PC-9 (cell line): ENCODE measurements at regions not wholly inside any gene's neighbourhood (a gene's known extent, or its start where the extent isn't known, plus 50 kb on each side); places are given as distances from the start of the nearest gene placed in this dataset.
A peak's percentile ranks its signal among the peaks of the same experiment; 100 is the strongest.

ENCODE experiments used
- BruUV-seq: library from RNA; stranded (reverse); fragments of 400-500 nt; replicated peaks from 2 replicates; lab custom pipeline; 2021; lab: Mats Ljungman, UMichigan
- CTCF ChIA-PET: fragments of 300-600 bp; sonication (Branson Sonifier 250); formaldehyde crosslinking; loops from one replicate; lab custom pipeline; 2022; ENCODE audit warnings: antibody characterized with exemption; lab: Charles Lee
- POLR2A ChIA-PET: fragments of 300-600 bp; sonication (Branson Sonifier 250); formaldehyde crosslinking; loops from one replicate; lab custom pipeline; 2022; ENCODE audit warnings: antibody characterized with exemption; ENCODE audit not compliant: unreplicated experiment; lab: Charles Lee
- DNase-seq, 2 experiments: peaks; one replicate each; pipeline versions ENCODE4 v3.0.0 to v3.0.0-alpha.2; 2015 to 2022; ENCODE audit warnings: mixed read lengths in 1 of 2
- H2AFZ ChIP-seq: fragments of 200-600 bp; sonication (generic); 2 replicates; pipeline ENCODE4 v1.8.1; 2017; ENCODE audit warnings: antibody characterized with exemption
- H3F3A ChIP-seq: fragments of 200-600 bp; sonication (generic); 2 replicates; pipeline ENCODE4 v1.8.1; 2017; ENCODE audit warnings: antibody characterized with exemption, mild to moderate bottlenecking, low read depth; ENCODE audit not compliant: insufficient read depth
- H3K27ac ChIP-seq: fragments of 200-600 bp; sonication (generic); 2 replicates; pipeline ENCODE4 v1.6.1; 2016; ENCODE audit warnings: mixed run types
- H3K27me3 ChIP-seq: fragments of 200-600 bp; sonication (generic); 2 replicates; pipeline ENCODE4 v1.6.1; 2016; ENCODE audit warnings: low read depth, mixed run types; ENCODE audit not compliant: insufficient read depth
- H3K36me3 ChIP-seq: fragments of 200-600 bp; sonication (generic); 2 replicates; pipeline ENCODE4 v1.6.1; 2016; ENCODE audit warnings: low read depth, mixed run types
- H3K4me1 ChIP-seq: fragments of 200-600 bp; sonication (generic); replicated peaks from 2 replicates; pipeline ENCODE4 v1.6.1; 2016; ENCODE audit warnings: mixed run types; ENCODE audit not compliant: insufficient read depth
- H3K4me2 ChIP-seq: fragments of 200-600 bp; sonication (generic); 2 replicates; pipeline ENCODE4 v1.6.1; 2017; ENCODE audit warnings: mixed run types
- H3K4me3 ChIP-seq: fragments of 200-600 bp; sonication (generic); 2 replicates; pipeline ENCODE4 v1.6.1; 2016; ENCODE audit warnings: mixed run types
- H3K79me2 ChIP-seq: fragments of 200-600 bp; sonication (generic); 2 replicates; pipeline ENCODE4 v1.6.1; 2017; ENCODE audit warnings: low read depth, mixed run types
- H3K9me2 ChIP-seq: fragments of 200-600 bp; sonication (generic); 2 replicates; pipeline ENCODE4 v1.8.1; 2017; ENCODE audit warnings: mild to moderate bottlenecking; ENCODE audit not compliant: insufficient read depth
- H3K9me3 ChIP-seq: fragments of 200-600 bp; sonication (generic); 2 replicates; pipeline ENCODE4 v1.8.1; 2016; ENCODE audit warnings: low read depth; ENCODE audit not compliant: insufficient read depth
- H4K20me1 ChIP-seq: fragments of 200-600 bp; sonication (generic); 2 replicates; pipeline ENCODE4 v1.8.1; 2017; ENCODE audit not compliant: insufficient read depth
- CTCF ChIP-seq: fragments of 200-600 bp; sonication (generic); conservative IDR thresholded peaks from 2 replicates; pipeline ENCODE4 v1.6.1; 2017; ENCODE audit warnings: mixed run types, antibody characterized with exemption, mild to moderate bottlenecking, moderate library complexity
- EZH2 ChIP-seq: fragments of 200-600 bp; sonication (generic); IDR thresholded peaks from 2 replicates; pipeline ENCODE4 v1.8.0; 2017; ENCODE audit warnings: antibody characterized with exemption, low read depth
- intact Hi-C: fragments of 100-400 bp; cut with micrococcal nuclease; formaldehyde crosslinking; loops from one replicate; pipeline ENCODE4 v1.10.0; 2022; ENCODE audit not compliant: unreplicated experiment

GRCh38 chr5:154135125-154135817, 55.3 kb upstream of the GALNT10 start:
- ChIA-PET POLR2A (interaction anchor here (0.6 kb wide), 1 partner anchor 27 kb away, joined by 6 read pairs; no protein-coding TSS in a partner anchor), CTCF (no interaction called here)
- Histone ChIP-seq H4K20me1 (no peaks in the 10 kb centered on the region), H3K4me1 (peaks cover 7% of the 10 kb centered on the region), H2AFZ (no peak overlapping the region), H3K9me3 (no peaks in the 10 kb centered on the region), H3K27ac (no peak overlapping the region), H3F3A (no peaks in the 10 kb centered on the region), H3K27me3 (no peaks in the 10 kb centered on the region), H3K4me3 (no peak overlapping the region), H3K79me2 (no peaks in the 10 kb centered on the region), H3K4me2 (no peak overlapping the region), H3K36me3 (no peaks in the 10 kb centered on the region), H3K9me2 (no peaks in the 10 kb centered on the region)
- BruUV-seq: no TSS peak
- DNase-seq: no peak
- intact Hi-C loops: no loop called here
- no peak for TF ChIP-seq CTCF
- TF ChIP-seq EZH2: no peak

- Histone ChIP-seq H3K27ac (no peak overlapping the region), H3K4me1 (peaks cover 7% of the 10 kb centered on the region), H3K4me2 (no peak overlapping the region), H3K36me3 (no peaks in the 10 kb centered on the region), H3K4me3 (no peak overlapping the region), H4K20me1 (no peaks in the 10 kb centered on the region), H3K9me3 (no peaks in the 10 kb centered on the region), H3F3A (no peaks in the 10 kb centered on the region), H2AFZ (no peak overlapping the region), H3K9me2 (no peaks in the 10 kb centered on the region), H3K27me3 (no peaks in the 10 kb centered on the region), H3K79me2 (no peaks in the 10 kb centered on the region)
- intact Hi-C loops: no loop called here
- CTCF ChIA-PET: no interaction called here
- BruUV-seq: no TSS peak
- POLR2A ChIA-PET: no interaction called here
- DNase-seq: peak in 1 of 2 experiments; percentile 46
- TF ChIP-seq EZH2 (no peak), CTCF (no peak)
Measured at GRCh38 chr5:154136141-154136540, 54.4 kb upstream of the GALNT10 start.

GRCh38 chr5:154138701-154139100, 51.8 kb upstream of the GALNT10 start:
- no peaks in the 10 kb centered on the region for H3K36me3 ChIP-seq
- no peaks in the 10 kb centered on the region for H3K9me2 ChIP-seq
- no peaks in the 10 kb centered on the region for H3K9me3 ChIP-seq
- no peaks in the 10 kb centered on the region for H3F3A ChIP-seq
- intact Hi-C loops: no loop called here
- TF ChIP-seq EZH2 (no peak), CTCF (no peak)
- ChIA-PET POLR2A (no interaction called here), CTCF (no interaction called here)
- BruUV-seq: no TSS peak
- no peaks in the 10 kb centered on the region for H3K79me2 ChIP-seq
- H2AFZ ChIP-seq: no peak overlapping the region
- H3K27ac ChIP-seq: no peak overlapping the region
- no peak overlapping the region for H3K4me3 ChIP-seq
- DNase-seq: no peak
- peaks cover 7% of the 10 kb centered on the region for H3K4me1 ChIP-seq
- H4K20me1 ChIP-seq: no peaks in the 10 kb centered on the region
- H3K4me2 ChIP-seq: no peak overlapping the region
- no peaks in the 10 kb centered on the region for H3K27me3 ChIP-seq
